GM12873 (cell line): ENCODE measurements at regions not wholly inside any gene's neighbourhood (a gene's known extent, or its start where the extent isn't known, plus 50 kb on each side); places are given as distances from the start of the nearest gene placed in this dataset.

Source experiments
- CTCF ChIP-seq: IDR thresholded peaks from 2 replicates; pipeline ENCODE4 v1.5.1; 2012; ENCODE audit warnings: low read depth, mild to moderate bottlenecking, moderate library complexity, low read length, control low read depth; ENCODE audit not compliant: insufficient read depth; ENCODE audit errors: missing control alignments

GRCh38 chr14:82889701-82890100 lies 1356.0 kb upstream of the SEL1L start:
- no peak for TF ChIP-seq CTCF

- no peak for TF ChIP-seq CTCF
Measured at GRCh38 chr14:82896476-82896875, 1362.8 kb upstream of the SEL1L start.

- TF ChIP-seq CTCF = no peak
Measured at GRCh38 chr14:82897469-82898308, 1364.0 kb upstream of the SEL1L start.

GRCh38 chr14:82905762-82906161 lies 1372.1 kb upstream of the SEL1L start:
- no peak for TF ChIP-seq CTCF

GRCh38 chr14:82911930-82912329 lies 1378.3 kb upstream of the SEL1L start:
- no peak for TF ChIP-seq CTCF

- TF ChIP-seq CTCF = no peak
Measured at GRCh38 chr14:82913396-82913795, 1379.7 kb upstream of the SEL1L start.

GRCh38 chr14:82915381-82915780 lies 1381.7 kb upstream of the SEL1L start:
- no peak for TF ChIP-seq CTCF
